Testis (tissue), 2 donors: ENCODE measurements at regions not wholly inside any gene's neighbourhood (a gene's known extent, or its start where the extent isn't known, plus 50 kb on each side); places are given as distances from the start of the nearest gene placed in this dataset.

ENCODE experiments used
- DNase-seq: peaks from one replicate; pipeline ENCODE4 v3.0.0-alpha.2; 2019
- H3K27ac ChIP-seq, 2 donors: fragments of 200-600 bp; sonication (generic); one replicate each; pipeline ENCODE4 v1.5.1; 2019
- H3K27me3 ChIP-seq: fragments of 200-600 bp; sonication (generic); one replicate; pipeline ENCODE4 v1.5.1; 2019
- H3K36me3 ChIP-seq: fragments of 200-600 bp; sonication (generic); one replicate; pipeline ENCODE4 v1.5.1; 2017; ENCODE audit warnings: low read depth; ENCODE audit errors: missing control alignments
- H3K4me1 ChIP-seq: fragments of 200-600 bp; sonication (generic); one replicate; pipeline ENCODE4 v1.5.1; 2019
- H3K4me3 ChIP-seq, 2 donors: fragments of 200-600 bp; sonication (generic); one replicate each; pipeline ENCODE4 v1.5.1; 2017 to 2019
- H3K9me3 ChIP-seq: fragments of 200-600 bp; sonication (generic); one replicate; pipeline ENCODE4 v1.5.1; 2017
- CTCF ChIP-seq, 3 experiments: fragments of 450-650 bp in 2 of 3; fragments of 200-600 bp in 1 of 3; sonication (generic) in 1 of 3; IDR thresholded peaks; one replicate each; pipeline ENCODE4 v1.5.1; 2016 to 2019; ENCODE audit warnings: antibody characterized with exemption in 3 of 3, mild to moderate bottlenecking in 2 of 3, moderate library complexity in 1 of 3
- POLR2A ChIP-seq: fragments of 450-650 bp; IDR thresholded peaks from one replicate; pipeline ENCODE4 v1.6.1; 2017; ENCODE audit warnings: antibody characterized with exemption, mild to moderate bottlenecking, moderate library complexity
- WGBS, 2 donors: methylation state at CpG; one replicate each; pipeline ENCODE4 v1.1.5; 2018; 5-methylcytosine and 5-hydroxymethylcytosine counted together
- intact Hi-C: fragments of 100-400 bp; cut with DNase I; formaldehyde crosslinking; loops from one replicate; pipeline ENCODE4 v1.15.1; 2023; ENCODE audit warnings: low total_unique reads

DNA sequence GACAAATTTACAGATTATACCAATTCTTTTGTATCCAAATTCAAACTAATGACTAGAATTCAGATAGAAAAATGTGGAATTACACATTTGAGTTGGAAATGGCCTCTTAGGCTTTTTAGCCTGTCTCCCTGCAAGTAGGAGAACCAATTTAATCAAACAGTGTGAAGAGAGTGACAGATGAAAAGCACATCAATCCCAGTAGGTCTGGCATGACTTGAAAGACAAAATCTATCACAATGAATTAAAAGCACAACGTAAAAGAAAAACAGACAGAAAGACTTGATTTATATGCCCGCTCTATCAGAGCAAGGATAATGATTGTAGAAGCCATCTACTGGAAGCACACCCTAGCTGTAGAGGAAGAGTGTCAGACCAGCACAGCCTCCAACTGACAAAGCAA lies 1084.4 kb upstream of the SPRY2 start:
- H3K4me3 ChIP-seq: no peak overlapping the region
- H3K4me1 ChIP-seq: no peaks in the 10 kb centered on the region
- no peaks in the 10 kb centered on the region for H3K27me3 ChIP-seq
- H3K27ac ChIP-seq: no peak overlapping the region
- intact Hi-C loops: no loop called here
- no peaks in the 10 kb centered on the region for H3K36me3 ChIP-seq
- no peak for DNase-seq
- WGBS, 2 donors: 64 to 73% methylated on average over 2 of the region's 2 CpGs
- H3K9me3 ChIP-seq: no peaks in the 10 kb centered on the region
- no peak for TF ChIP-seq POLR2A
- no peak for TF ChIP-seq CTCF (IDR thresholded peaks at IDR 0.05)

GRCh38 chr13:81409284-81409683 lies 1068.4 kb upstream of the SPRY2 start:
- Histone ChIP-seq H3K27me3 (no peaks in the 10 kb centered on the region), H3K4me3 (no peak overlapping the region), H3K27ac (no peak overlapping the region), H3K36me3 (no peaks in the 10 kb centered on the region), H3K9me3 (no peaks in the 10 kb centered on the region), H3K4me1 (no peaks in the 10 kb centered on the region)
- no peak for DNase-seq
- TF ChIP-seq CTCF (IDR thresholded peaks at IDR 0.05) (no peak), POLR2A (no peak)
- intact Hi-C loops: no loop called here

- TF ChIP-seq POLR2A: no peak
- no peak for TF ChIP-seq CTCF (IDR thresholded peaks at IDR 0.05)
- Histone ChIP-seq H3K4me3 (no peak overlapping the region), H3K9me3 (no peaks in the 10 kb centered on the region), H3K36me3 (no peaks in the 10 kb centered on the region), H3K27me3 (no peaks in the 10 kb centered on the region), H3K27ac (no peak overlapping the region), H3K4me1 (no peaks in the 10 kb centered on the region)
- intact Hi-C loops: no loop called here
- WGBS, 2 donors: 94 to 96% methylated on average over 2 of the region's 2 CpGs
- DNase-seq: no peak
These were observed 1067.7 kb upstream of the SPRY2 start for GRCh38 chr13:81408647-81409046.

DNA sequence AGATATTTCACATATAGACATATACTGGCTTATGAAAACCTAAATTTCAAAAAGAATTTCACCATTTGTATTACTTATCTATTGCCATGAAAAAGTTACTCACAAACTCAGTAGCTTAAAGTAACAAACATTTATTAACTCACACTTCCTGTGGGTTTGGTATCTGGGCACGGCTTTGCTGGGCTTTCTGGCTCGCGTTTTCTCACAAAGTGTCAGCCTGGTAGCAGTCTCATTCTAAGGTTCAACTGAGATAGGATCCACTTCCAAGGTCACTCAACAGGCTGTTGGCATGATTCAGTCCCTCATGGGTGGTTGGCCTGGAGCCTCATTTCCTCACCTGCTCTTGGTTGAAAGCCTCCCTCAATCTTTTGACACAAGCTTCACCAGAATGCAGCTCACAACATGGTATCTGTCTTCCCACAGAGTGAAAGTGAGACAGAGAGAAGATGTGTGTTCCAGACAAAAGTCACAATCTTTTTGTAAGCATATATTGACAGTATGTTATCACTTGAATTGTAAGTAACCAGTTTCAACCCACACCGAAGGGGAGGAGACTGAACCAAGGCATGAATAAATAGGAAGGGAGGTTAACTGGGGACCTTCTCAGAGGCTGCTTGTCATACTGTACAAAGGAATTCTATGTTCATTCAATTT lies 1065.8 kb upstream of the SPRY2 start:
- no peaks in the 10 kb centered on the region for H3K27me3 ChIP-seq
- no peak overlapping the region for H3K27ac ChIP-seq
- no peaks in the 10 kb centered on the region for H3K4me1 ChIP-seq
- no peak for DNase-seq
- WGBS, 2 donors: 59 to 67% methylated on average over 4 of the region's 4 CpGs
- H3K4me3 ChIP-seq: no peak overlapping the region
- no peak for TF ChIP-seq POLR2A
- TF ChIP-seq CTCF (IDR thresholded peaks at IDR 0.05): no peak
- intact Hi-C loops: no loop called here
- H3K9me3 ChIP-seq: no peaks in the 10 kb centered on the region
- H3K36me3 ChIP-seq: no peaks in the 10 kb centered on the region

DNA sequence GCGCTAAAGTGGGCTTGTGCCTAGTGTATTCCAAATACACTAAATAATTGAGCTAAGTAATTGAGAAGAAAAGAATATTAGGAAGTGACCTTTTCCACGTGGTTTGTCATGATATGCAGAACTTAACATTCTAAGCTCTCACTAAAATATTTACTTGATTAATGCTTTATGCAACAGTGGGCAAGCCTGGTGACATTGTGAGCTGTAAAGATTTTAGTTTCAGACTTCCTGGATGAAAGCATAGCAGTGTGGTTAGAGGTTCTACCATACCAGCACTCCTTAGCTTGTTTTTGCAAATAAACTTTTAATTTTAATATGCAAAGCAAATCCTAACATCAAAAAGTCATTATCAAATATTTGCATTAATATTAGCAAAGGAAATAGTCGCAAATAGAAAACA lies 1065.1 kb upstream of the SPRY2 start:
- DNase-seq: no peak
- Histone ChIP-seq H3K4me3 (no peak overlapping the region), H3K27ac (no peak overlapping the region), H3K36me3 (no peaks in the 10 kb centered on the region), H3K9me3 (no peaks in the 10 kb centered on the region), H3K4me1 (no peaks in the 10 kb centered on the region), H3K27me3 (no peaks in the 10 kb centered on the region)
- WGBS, 2 donors: 25 to 43% methylated on average over 3 of the region's 3 CpGs
- intact Hi-C loops: no loop called here
- TF ChIP-seq CTCF (IDR thresholded peaks at IDR 0.05) (no peak), POLR2A (no peak)
